Mammary epithelial cell (primary cell): ENCODE measurements at regions not wholly inside any gene's neighbourhood (a gene's known extent, or its start where the extent isn't known, plus 50 kb on each side); places are given as distances from the start of the nearest gene placed in this dataset.

Experiments used
- CTCF ChIP-seq, 2 donors: IDR thresholded peaks in 1 of 2; conservative IDR thresholded peaks in 1 of 2; 2 replicates each; pipeline ENCODE4 v1.5.1; 2011 to 2012; ENCODE audit warnings: inconsistent platforms in 2 of 2, low read length in 2 of 2, mild to moderate bottlenecking in 2 of 2, control low read depth in 1 of 2, low read depth in 1 of 2; ENCODE audit not compliant: insufficient read depth in 1 of 2; ENCODE audit errors: extremely low read depth in 1 of 2
- EZH2 ChIP-seq: IDR thresholded peaks from 2 replicates; pipeline ENCODE4 v1.6.1; 2012; ENCODE audit warnings: low read length, inconsistent platforms, borderline replicate concordance

GRCh38 chr1:81563632-81564031 lies 237.1 kb upstream of the ADGRL2 start:
- TF ChIP-seq EZH2 (no peak), CTCF (conservative IDR thresholded peaks at IDR 0.05 in 1 of 2, IDR thresholded peaks at IDR 0.05 in 1 of 2; ENCODE audit: extremely low read depth in 1 of 2, insufficient read depth in 1 of 2, low read depth in 1 of 2, low read length in 2 of 2) (no peak)
